Renal pelvis (tissue), 1 donor: ENCODE measurements at regions not wholly inside any gene's neighbourhood (a gene's known extent, or its start where the extent isn't known, plus 50 kb on each side); places are given as distances from the start of the nearest gene placed in this dataset.
"Not testable (repeated sequence)": the region's sequence is repeated elsewhere in the genome, so short reads cannot be mapped to it uniquely, and the experiment has no call there.

Experiments used
- DNase-seq: peaks from one replicate; pipeline ENCODE4 v3.0.0-alpha.2; 2013

GRCh38 chr5:173423452-173424117, 95.4 kb upstream of the STC2 start:
- no peak for DNase-seq

DNA sequence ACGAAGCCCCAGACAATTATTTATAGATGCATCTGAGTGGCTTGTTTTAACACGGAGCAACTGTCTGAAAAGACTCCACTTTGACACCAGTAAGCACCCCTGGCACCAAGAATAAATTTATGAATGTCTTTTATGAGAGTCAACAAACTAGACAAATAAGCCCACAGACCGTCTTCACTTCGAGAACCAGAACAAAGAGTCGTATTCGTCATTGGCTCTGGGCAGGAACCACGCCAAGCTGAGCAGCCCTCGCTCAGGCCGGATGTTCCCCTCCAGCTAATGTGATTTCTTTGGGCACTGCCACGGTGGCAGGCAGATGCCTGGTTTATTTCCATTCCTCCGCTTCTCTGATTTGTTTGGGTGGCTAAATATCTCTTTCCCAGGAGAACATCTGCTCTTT, 91.9 kb upstream of the STC2 start:
- no peak for DNase-seq

DNA sequence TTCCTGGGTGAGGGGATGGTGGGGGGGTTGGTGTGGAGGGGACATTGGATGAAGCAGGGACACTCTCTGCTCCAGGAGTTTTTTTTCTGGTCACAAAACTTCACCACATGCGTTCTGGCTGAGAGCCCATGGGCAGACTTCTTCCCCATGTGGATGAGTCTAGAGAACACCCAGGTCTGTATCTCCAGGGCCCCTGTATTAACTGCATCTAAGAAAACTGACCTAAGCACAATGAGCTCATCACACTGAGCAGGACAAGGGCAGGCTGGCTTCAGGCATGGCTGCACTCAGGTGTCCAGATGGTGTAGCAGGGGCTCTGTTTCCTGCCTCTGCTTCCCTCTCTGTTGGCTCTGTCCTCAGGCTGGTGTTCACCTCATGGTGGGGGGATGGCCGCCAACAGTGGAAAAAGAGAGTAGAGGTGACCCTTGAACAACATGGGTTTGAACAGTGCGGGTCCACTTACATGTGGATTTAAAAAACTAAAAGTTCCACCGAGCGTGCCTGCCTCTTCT, 85.3 kb upstream of the STC2 start:
- no peak for DNase-seq

DNA sequence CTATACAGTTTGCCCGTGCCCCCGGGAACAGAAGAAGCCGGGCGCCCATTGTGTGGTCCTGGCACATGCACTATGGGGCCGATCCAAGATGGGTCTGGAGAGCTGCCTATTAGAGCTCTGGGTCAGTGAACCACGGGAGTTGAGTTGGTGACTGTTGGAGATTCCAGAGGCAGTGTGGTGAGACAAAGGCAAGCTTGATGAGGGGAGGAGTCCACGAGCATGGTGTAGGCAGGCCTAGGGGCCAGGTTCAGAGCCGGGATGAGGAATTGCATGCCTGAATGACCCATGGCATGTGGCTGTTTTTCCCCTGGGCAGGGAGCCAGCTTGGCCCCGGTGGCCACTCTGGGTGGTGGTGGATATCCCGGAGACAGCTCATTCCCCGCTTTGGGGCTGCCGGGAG, 84.4 kb upstream of the STC2 start:
- DNase-seq: no peak

DNA sequence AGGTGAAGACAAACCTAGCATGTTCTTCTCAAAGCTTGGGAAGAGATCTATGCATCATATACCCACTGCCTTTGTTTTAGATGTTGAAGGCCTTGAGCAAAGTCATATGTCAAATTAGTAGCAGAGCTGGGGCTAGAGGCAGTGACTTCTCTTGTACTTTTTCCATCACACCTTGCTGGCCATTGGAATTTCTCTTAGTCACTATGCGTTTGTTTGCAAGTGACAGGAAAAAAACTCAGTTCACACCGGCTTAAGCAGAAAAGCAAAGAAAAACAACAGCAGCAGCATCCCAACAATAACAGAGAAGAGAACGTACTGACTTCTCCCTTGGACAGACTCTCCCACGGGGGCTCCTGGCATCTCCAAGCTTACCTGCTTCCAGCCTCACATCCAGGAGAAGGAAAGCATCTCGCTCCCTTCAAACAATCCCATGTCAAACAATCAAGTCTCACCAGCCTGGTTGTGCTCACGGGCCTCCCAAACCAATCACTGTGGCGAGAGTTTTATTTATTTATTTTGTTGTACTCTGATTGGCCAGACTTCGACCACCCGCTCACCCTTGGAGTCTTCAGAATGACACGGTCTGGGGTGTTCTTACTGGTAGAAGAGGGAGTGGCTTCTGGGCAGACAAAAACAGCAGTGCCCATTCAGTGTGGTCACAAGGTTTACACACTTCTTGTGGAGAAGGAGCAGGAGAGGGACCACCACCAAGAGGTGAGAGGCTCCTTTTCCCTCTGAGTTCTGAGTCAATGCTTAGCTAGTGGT, 83.8 kb upstream of the STC2 start:
- DNase-seq: no peak

DNA sequence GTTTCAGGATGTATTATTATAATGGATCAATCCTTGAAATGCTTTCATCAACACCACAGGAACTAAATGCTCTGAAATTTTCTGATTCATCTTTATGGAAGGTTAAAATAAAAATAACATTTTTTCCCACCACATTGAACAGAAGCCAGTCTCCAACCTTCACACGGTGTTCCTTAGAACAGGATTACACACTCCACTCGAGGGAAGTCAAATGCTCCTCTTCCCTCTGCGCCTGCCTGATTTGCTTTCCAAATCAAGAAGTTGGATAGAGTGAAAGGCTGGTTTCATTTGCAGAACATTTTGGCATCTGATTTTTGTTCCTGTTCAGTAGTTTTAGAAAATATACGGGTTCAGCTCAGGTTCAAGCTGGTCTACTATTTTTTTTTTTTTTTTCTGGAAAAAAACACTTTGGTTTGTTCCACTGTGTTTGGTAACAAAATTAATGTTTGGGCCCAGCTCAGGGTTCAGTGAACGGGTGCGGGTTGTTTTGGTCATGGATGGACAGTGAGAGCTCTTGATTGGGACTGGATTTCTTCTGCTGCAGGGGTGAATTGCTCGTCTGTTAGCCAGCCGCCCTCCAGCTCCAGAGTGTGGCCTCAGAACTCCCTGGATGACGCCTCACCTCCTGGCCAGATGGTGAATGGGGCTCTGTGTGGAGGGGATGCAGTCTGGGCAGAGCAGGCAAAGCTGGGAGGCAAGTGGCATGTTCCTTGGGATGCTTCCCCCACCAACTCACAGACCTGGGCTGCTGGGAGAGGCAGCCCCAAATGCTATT, 82.4 kb upstream of the STC2 start:
- DNase-seq: no peak

- no peak for DNase-seq
Measured at GRCh38 chr5:173408946-173409345, 80.7 kb upstream of the STC2 start.

- peak; percentile 5 for DNase-seq
Measured at GRCh38 chr5:173399851-173400250, 71.6 kb upstream of the STC2 start.

DNA sequence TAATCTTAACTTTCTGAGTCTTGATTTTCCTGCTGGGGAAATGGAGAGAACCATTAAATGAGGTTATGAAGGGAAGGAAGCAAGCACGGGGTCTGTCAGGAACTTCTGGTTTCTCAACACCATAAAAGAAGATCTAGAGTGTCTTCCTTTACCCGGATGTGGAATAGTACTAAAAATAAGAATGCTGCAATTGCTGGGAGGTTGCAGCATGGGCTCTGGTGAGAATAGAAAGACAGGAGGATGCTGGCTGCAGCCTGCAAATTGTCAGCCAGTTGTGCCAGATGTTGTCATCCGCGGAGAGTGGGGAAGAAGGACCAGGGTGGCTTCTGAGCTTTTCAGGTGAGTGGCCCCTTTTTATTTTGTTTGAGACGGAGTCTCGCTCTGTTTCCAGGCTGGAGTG, 69.3 kb upstream of the STC2 start:
- no peak for DNase-seq

- DNase-seq: no peak
Measured at GRCh38 chr5:173396311-173396993, 68.2 kb upstream of the STC2 start.

- DNase-seq: no peak
Measured at GRCh38 chr5:173395933-173396308, 67.7 kb upstream of the STC2 start.

DNA sequence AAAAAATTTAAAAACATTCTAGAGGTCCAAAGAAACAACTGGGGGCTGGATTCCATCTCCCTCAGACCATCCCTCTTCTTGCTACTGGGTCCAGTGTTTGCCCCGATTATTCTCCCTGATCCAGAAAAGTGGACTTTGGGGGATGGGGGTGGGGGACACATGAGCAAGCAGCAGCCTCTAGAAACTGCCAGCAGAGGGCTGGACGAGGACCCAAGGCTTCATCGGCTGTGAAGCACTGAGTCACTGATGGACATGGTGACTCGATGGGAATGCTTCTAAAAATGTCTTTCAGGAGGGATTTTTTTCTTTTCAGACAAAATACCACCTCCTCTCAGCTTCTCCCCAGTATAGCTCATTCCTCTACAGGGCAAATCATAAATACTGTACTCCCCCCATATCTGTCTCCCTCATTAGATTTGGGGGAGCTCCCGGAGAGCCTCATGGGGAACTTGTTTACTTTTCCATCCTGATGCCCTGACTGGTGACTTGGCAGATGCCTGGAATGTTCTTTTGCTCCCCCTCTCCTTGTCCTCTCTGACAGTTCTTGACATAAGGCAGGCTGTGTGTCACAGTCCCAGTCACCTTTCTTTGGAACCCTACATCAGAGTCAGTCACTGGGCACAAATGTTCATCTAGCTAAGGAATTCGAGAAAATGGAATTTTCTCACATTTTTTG, 67.2 kb upstream of the STC2 start:
- DNase-seq: no peak

DNA sequence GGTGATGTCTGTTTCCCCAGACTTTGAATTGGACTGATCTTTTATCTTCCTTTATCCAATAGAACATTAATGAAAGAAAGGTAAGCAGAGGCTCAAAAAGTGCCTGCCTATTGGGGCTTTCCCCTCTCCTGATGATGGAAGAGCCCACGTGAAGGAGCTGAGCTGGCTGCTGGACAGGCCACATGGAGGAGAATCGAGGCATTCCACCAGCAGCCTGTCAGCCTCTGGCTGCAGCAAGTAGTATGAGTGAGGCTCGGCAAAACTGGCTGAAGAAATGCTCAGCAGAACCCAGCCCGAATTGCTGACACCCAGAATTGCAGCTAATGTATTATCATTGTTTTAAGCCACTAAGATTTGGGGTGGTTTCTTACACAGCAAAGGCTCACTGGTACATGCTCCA, 66.5 kb upstream of the STC2 start:
- no peak for DNase-seq

- DNase-seq: no peak
Measured at GRCh38 chr5:173392172-173392571, 64.0 kb upstream of the STC2 start.

DNA sequence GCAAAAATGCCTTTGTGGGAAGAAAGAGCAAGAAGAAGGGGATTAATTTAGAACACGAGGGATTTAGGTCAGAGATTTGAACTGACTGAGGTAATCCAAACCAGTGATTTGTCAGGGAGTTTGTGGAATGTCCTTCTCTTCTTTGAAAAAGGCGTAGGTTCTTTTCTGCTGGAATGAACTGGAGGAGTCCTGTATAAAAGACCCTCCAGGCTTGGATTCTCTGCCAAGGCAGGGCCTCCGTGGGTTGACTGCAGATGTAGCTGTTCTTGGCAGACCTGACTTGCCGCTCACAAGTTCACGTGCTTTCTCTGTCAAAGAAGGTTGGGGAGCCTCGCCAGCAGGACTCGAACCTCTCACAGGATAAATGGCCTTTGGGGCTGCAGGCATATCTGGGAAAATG, 62.8 kb upstream of the STC2 start:
- DNase-seq: no peak

GRCh38 chr5:173387293-173387692, 59.1 kb upstream of the STC2 start:
- DNase-seq: not testable (repeated sequence)

DNA sequence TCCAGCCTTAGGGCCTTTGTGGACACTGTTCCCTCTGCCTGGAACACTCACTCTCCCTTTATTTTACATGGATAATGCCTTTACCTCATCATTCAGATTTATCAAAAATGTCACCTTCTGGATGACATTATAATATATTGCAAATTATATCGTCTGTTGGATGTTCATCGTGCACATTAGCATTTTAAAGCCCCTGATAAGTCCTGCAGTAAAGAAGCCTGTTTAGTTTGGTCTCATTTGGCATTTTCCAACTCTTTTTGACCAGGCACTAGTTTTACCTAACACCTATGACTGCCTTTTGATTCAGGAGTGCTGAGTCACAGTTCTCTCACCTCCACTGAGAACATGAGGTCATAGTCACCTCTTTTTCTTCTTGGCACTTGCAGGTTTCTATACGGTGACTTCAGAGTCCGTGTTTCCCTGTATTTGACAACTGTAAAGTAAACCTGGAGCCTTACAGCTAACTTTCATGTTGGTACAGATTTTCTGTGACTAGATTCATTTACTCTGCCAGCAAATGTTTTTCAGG, 57.7 kb upstream of the STC2 start:
- DNase-seq: no peak

DNA sequence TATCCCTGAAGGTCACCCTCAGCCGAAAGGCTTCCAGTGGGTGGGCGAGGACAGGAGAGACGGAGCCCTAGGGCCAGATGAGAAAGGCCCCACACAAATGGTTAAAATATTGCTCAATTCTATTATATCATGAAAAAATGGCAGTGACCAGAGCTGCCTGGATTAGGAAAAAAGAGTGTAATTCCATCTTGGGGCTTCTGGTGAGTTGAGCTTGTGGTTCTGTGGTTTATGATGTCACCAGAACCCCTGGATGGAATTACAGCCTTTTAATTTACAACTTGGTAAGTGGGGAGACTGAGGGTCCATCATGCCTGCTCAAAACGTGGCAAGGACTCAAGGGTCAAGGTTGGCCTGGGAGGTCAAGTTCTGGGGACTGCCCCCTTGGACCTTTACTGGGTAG, 55.5 kb upstream of the STC2 start:
- DNase-seq: no peak

- DNase-seq: no peak
Measured at GRCh38 chr5:173378727-173379126, 50.5 kb upstream of the STC2 start.
